ENCODE measurements at regions not wholly inside any gene's neighbourhood (a gene's known extent, or its start where the extent isn't known, plus 50 kb on each side); places are given as distances from the start of the nearest gene placed in this dataset.

GRCh38 chr4:103928370-103928769, 208.6 kb upstream of the TACR3 start (continued):
- no peak for TF ChIP-seq FOXM1 (IDR thresholded peaks at IDR 0.05; ENCODE audit: low read depth)
- TF ChIP-seq PBX3 (IDR thresholded peaks at IDR 0.05) = no peak
- no peak for TF ChIP-seq RXRA (IDR thresholded peaks at IDR 0.05; ENCODE audit: borderline replicate concordance, low read depth)
- TF ChIP-seq RAD21 (IDR thresholded peaks at IDR 0.05; ENCODE audit: low read length) = no peak
- no peak for TF ChIP-seq SIN3A (IDR thresholded peaks at IDR 0.05; ENCODE audit: borderline replicate concordance, low read depth, low read length)

- peaks cover 9% of the 10 kb centered on the region; the same call in 1 of the 2 replicates for H3K27me3 ChIP-seq (ENCODE audit: insufficient read depth)
- H3K27ac ChIP-seq (ENCODE audit: low read depth in 2 of 2, low read length in 1 of 2) = no peak overlapping the region
- POLR2A ChIA-PET = no interaction called here
- H4K20me1 ChIP-seq (ENCODE audit: insufficient read depth) = no peaks in the 10 kb centered on the region
- no peaks in the 10 kb centered on the region for H3K4me1 ChIP-seq (ENCODE audit: control insufficient read depth in 1 of 2, insufficient read depth in 2 of 2, low read depth in 1 of 2, low read length in 1 of 2)
- H3K9me3 ChIP-seq = no peaks in the 10 kb centered on the region
- no peak for TF ChIP-seq RCOR1 (IDR thresholded peaks at IDR 0.05; ENCODE audit: low read length)
- TF ChIP-seq FOSL2 (IDR thresholded peaks at IDR 0.05; ENCODE audit: borderline replicate concordance, low read depth) = no peak
- no peak for TF ChIP-seq EP300 (IDR thresholded peaks at IDR 0.05; ENCODE audit: borderline replicate concordance in 1 of 2, low read depth in 1 of 2, low read length in 1 of 2)
- no peak for TF ChIP-seq RXRA (IDR thresholded peaks at IDR 0.05; ENCODE audit: borderline replicate concordance, low read depth)
- TF ChIP-seq REST (IDR thresholded peaks at IDR 0.05; ENCODE audit: low read depth, low read length) = no peak
- TF ChIP-seq GABPA (IDR thresholded peaks at IDR 0.05; ENCODE audit: low read depth) = no peak
- no peak for TF ChIP-seq TEAD4 (IDR thresholded peaks at IDR 0.05; ENCODE audit: borderline replicate concordance, insufficient read depth)
- TF ChIP-seq USF2 (IDR thresholded peaks at IDR 0.05; ENCODE audit: borderline replicate concordance, low read depth, low read length) = no peak
- TF ChIP-seq NFIC (IDR thresholded peaks at IDR 0.05; ENCODE audit: borderline replicate concordance) = no peak
- TF ChIP-seq POLR2AphosphoS5 (IDR thresholded peaks at IDR 0.05; ENCODE audit: low read depth, low read length) = no peak
- H3K4me2 ChIP-seq = no peak overlapping the region
- no peaks in the 10 kb centered on the region for H3K9me2 ChIP-seq
- CTCF ChIA-PET = no interaction called here
- H3K4me3 ChIP-seq (ENCODE audit: low read depth in 2 of 2, low read length in 1 of 2) = no peak overlapping the region
- no peaks in the 10 kb centered on the region for H3K36me3 ChIP-seq (replicated peaks in 1 of 2; ENCODE audit: control insufficient read depth in 1 of 2, insufficient read depth in 2 of 2, low read length in 1 of 2)
- no peak overlapping the region for H2AFZ ChIP-seq (ENCODE audit: low read depth)
- H3K9ac ChIP-seq = no peak overlapping the region
- WGBS (ENCODE audit: low lambda C conversion rate) = 2% methylated on average over 2 of the region's 2 CpGs
- no peaks in the 10 kb centered on the region for H3K79me2 ChIP-seq (ENCODE audit: insufficient read depth)
- DNase-seq = no peak
- no peaks in the 10 kb centered on the region for H3F3A ChIP-seq (replicated peaks; ENCODE audit: insufficient read depth)
Measured at GRCh38 chr4:103923551-103923950, 203.8 kb upstream of the TACR3 start.

Data from SK-N-SH (cell line).